ENCODE measurements at regions not wholly inside any gene's neighbourhood (a gene's known extent, or its start where the extent isn't known, plus 50 kb on each side); places are given as distances from the start of the nearest gene placed in this dataset.

GRCh38 chr15:61481886-61482285 is 252.8 kb upstream of the RORA start:
- Histone ChIP-seq H3K9me3 (ENCODE audit: control insufficient read depth in 1 of 2, insufficient read depth in 1 of 2, low read depth in 1 of 2, low read length in 2 of 2) (peaks cover 0 to 7% of the 10 kb centered on the region in 2 experiments; a peak in 1 of 4 replicates), H3K4me1 (ENCODE audit: control insufficient read depth in 1 of 2, insufficient read depth in 2 of 2, low read length in 2 of 2) (no peaks in the 10 kb centered on the region), H3K9me2 (ENCODE audit: insufficient read depth) (no peaks in the 10 kb centered on the region), H3K27ac (ENCODE audit: low read depth, low read length) (no peak overlapping the region), H3K79me2 (ENCODE audit: insufficient read depth, low read length) (no peaks in the 10 kb centered on the region), H3K4me2 (ENCODE audit: low read length) (no peak overlapping the region), H3K36me3 (ENCODE audit: control insufficient read depth in 1 of 2, insufficient read depth in 2 of 2, low read length in 2 of 2) (no peaks in the 10 kb centered on the region), H3K27me3 (ENCODE audit: insufficient read depth, low read length) (no peaks in the 10 kb centered on the region), H2AFZ (ENCODE audit: low read depth, low read length, poor library complexity, severe bottlenecking) (no peak overlapping the region), H3K4me3 (replicated peaks in 1 of 2; ENCODE audit: low read depth in 1 of 2, low read length in 2 of 2) (no peak overlapping the region), H4K20me1 (ENCODE audit: insufficient read depth) (no peaks in the 10 kb centered on the region), H3K9ac (ENCODE audit: low read length) (no peak overlapping the region)
- ChIA-PET RAD21 (ENCODE audit: low non-redundant PET in 1 of 2, low total read pairs in 2 of 2, uncharacterized antibody in 2 of 2, unreplicated experiment in 2 of 2) (no interaction called here), POLR2A (no interaction called here), CTCF (no interaction called here)
- ATAC-seq (no peak), DNase-seq (ENCODE audit: low read depth, low spot score) (no peak)
- no TSS peak for BruUV-seq (replicated peaks)
- no peak for TF ChIP-seq EZH2phosphoT487 (IDR thresholded peaks at IDR 0.05; ENCODE audit: borderline replicate concordance)
- intact Hi-C loops (cut with micrococcal nuclease) = no loop called here

- H3K9ac ChIP-seq (ENCODE audit: low read length) = no peak overlapping the region
- H3K9me2 ChIP-seq (ENCODE audit: insufficient read depth) = no peaks in the 10 kb centered on the region
- intact Hi-C loops (cut with micrococcal nuclease) = no loop called here
- no peak for ATAC-seq
- H3K79me2 ChIP-seq (ENCODE audit: insufficient read depth, low read length) = no peaks in the 10 kb centered on the region
- H3K4me1 ChIP-seq (ENCODE audit: control insufficient read depth in 1 of 2, insufficient read depth in 2 of 2, low read length in 2 of 2) = no peaks in the 10 kb centered on the region
- POLR2A ChIA-PET = no interaction called here
- CTCF ChIA-PET = no interaction called here
- H3K9me3 ChIP-seq (ENCODE audit: control insufficient read depth in 1 of 2, insufficient read depth in 1 of 2, low read depth in 1 of 2, low read length in 2 of 2) = peaks cover 0 to 7% of the 10 kb centered on the region in 2 experiments; a peak in 1 of 4 replicates
- no peak overlapping the region for H3K27ac ChIP-seq (ENCODE audit: low read depth, low read length)
- no peaks in the 10 kb centered on the region for H4K20me1 ChIP-seq (ENCODE audit: insufficient read depth)
- H3K36me3 ChIP-seq (ENCODE audit: control insufficient read depth in 1 of 2, insufficient read depth in 2 of 2, low read length in 2 of 2) = no peaks in the 10 kb centered on the region
- H3K4me2 ChIP-seq (ENCODE audit: low read length) = no peak overlapping the region
- no peak for DNase-seq (ENCODE audit: low read depth, low spot score)
- H2AFZ ChIP-seq (ENCODE audit: low read depth, low read length, poor library complexity, severe bottlenecking) = no peak overlapping the region
- RAD21 ChIA-PET (ENCODE audit: low non-redundant PET in 1 of 2, low total read pairs in 2 of 2, uncharacterized antibody in 2 of 2, unreplicated experiment in 2 of 2) = no interaction called here
- H3K27me3 ChIP-seq (ENCODE audit: insufficient read depth, low read length) = no peaks in the 10 kb centered on the region
- BruUV-seq (replicated peaks) = no TSS peak
- no peak overlapping the region for H3K4me3 ChIP-seq (replicated peaks in 1 of 2; ENCODE audit: low read depth in 1 of 2, low read length in 2 of 2)
- no peak for TF ChIP-seq ELF1 (IDR thresholded peaks at IDR 0.05; ENCODE audit: borderline replicate concordance, low read depth)
- no peak for TF ChIP-seq CEBPB (IDR thresholded peaks at IDR 0.05; ENCODE audit: low read depth)
- no peak for TF ChIP-seq CTCF (IDR thresholded peaks at IDR 0.05 in 2 of 3, conservative IDR thresholded peaks at IDR 0.05 in 1 of 3; ENCODE audit: borderline replicate concordance in 1 of 3, insufficient read depth in 1 of 3, low read depth in 2 of 3, low read length in 2 of 3)
- TF ChIP-seq SP1 (IDR thresholded peaks at IDR 0.05; ENCODE audit: low read depth) = no peak
- TF ChIP-seq, protein P1, sequence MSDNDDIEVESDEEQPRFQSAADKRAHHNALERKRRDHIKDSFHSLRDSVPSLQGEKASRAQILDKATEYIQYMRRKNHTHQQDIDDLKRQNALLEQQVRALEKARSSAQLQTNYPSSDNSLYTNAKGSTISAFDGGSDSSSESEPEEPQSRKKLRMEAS (IDR thresholded peaks at IDR 0.05) = no peak
- TF ChIP-seq YY1 (IDR thresholded peaks at IDR 0.05; ENCODE audit: extremely low read depth, insufficient replicate concordance, low read depth, low read length) = no peak
- no peak for TF ChIP-seq EZH2 (IDR thresholded peaks at IDR 0.05)
- TF ChIP-seq ZFX (IDR thresholded peaks at IDR 0.05) = no peak
- no peak for TF ChIP-seq CBX3 (IDR thresholded peaks at IDR 0.05; ENCODE audit: low read depth)
- TF ChIP-seq, protein P2, sequence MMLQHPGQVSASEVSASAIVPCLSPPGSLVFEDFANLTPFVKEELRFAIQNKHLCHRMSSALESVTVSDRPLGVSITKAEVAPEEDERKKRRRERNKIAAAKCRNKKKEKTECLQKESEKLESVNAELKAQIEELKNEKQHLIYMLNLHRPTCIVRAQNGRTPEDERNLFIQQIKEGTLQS (IDR thresholded peaks at IDR 0.05) = no peak
- TF ChIP-seq ZNF274 (IDR thresholded peaks at IDR 0.05; ENCODE audit: low read depth, low read length) = no peak
- TF ChIP-seq EZH2phosphoT487 (IDR thresholded peaks at IDR 0.05; ENCODE audit: borderline replicate concordance) = no peak
- no peak for TF ChIP-seq SIN3A (IDR thresholded peaks at IDR 0.05; ENCODE audit: low read depth)
- TF ChIP-seq REST (IDR thresholded peaks at IDR 0.05; ENCODE audit: low read depth) = no peak
- no peak for TF ChIP-seq EGR1 (IDR thresholded peaks at IDR 0.05; ENCODE audit: low read depth)
- TF ChIP-seq RAD21 (IDR thresholded peaks at IDR 0.05; ENCODE audit: low read depth) = no peak
- no peak for TF ChIP-seq SRF (IDR thresholded peaks at IDR 0.05; ENCODE audit: low read depth)
These were observed 251.8 kb upstream of the RORA start for GRCh38 chr15:61480863-61481262.
